ENCODE measurements at regions not wholly inside any gene's neighbourhood (a gene's known extent, or its start where the extent isn't known, plus 50 kb on each side); places are given as distances from the start of the nearest gene placed in this dataset.
"Not testable (repeated sequence)": the region's sequence is repeated elsewhere in the genome, so short reads cannot be mapped to it uniquely, and the experiment has no call there.

- Histone ChIP-seq H3K27me3 (ENCODE audit: insufficient read depth, low read length) (no peaks in the 10 kb centered on the region), H3K4me2 (ENCODE audit: insufficient read depth, insufficient read length, low read length) (no peak overlapping the region), H3K23me2 (ENCODE audit: insufficient read length, low read depth, low read length, poor library complexity, severe bottlenecking) (no peaks in the 10 kb centered on the region), H2BK20ac (ENCODE audit: low read depth, low read length, poor library complexity, severe bottlenecking) (no peak overlapping the region), H4K91ac (ENCODE audit: insufficient read length, low read depth, low read length) (no peak overlapping the region), H3K14ac (ENCODE audit: insufficient read depth, low read length) (no peak overlapping the region), H3K18ac (ENCODE audit: insufficient read length, low read depth, low read length) (no peak overlapping the region), H3K27ac (ENCODE audit: insufficient read length, low read depth, low read length) (no peak overlapping the region), H3K56ac (ENCODE audit: insufficient read length, low read depth, low read length) (no peak overlapping the region), H3K9ac (ENCODE audit: extremely low read depth, insufficient read length, low read length) (no peak overlapping the region), H4K8ac (replicated peaks; ENCODE audit: insufficient read length, low read depth, low read length) (no peak overlapping the region), H3K79me2 (ENCODE audit: insufficient read depth, low read length) (no peaks in the 10 kb centered on the region), H3K4me1 (ENCODE audit: insufficient read depth, low read length) (no peaks in the 10 kb centered on the region), H3T11ph (ENCODE audit: low read length) (no peak overlapping the region), H3K4ac (ENCODE audit: low read depth, low read length) (no peak overlapping the region), H2AK5ac (ENCODE audit: insufficient read length, low read length) (no peak overlapping the region), H3K23ac (ENCODE audit: insufficient read length, low read depth, low read length) (no peak overlapping the region), H2AFZ (ENCODE audit: low read length) (no peak overlapping the region), H2BK15ac (ENCODE audit: low read depth, low read length) (no peak overlapping the region), H4K20me1 (ENCODE audit: control insufficient read depth, insufficient read depth, insufficient read length) (no peaks in the 10 kb centered on the region), H4K5ac (ENCODE audit: insufficient read length, low read depth, low read length) (no peak overlapping the region), H3K79me1 (ENCODE audit: insufficient read depth, low read depth, low read length, poor library complexity, severe bottlenecking) (no peaks in the 10 kb centered on the region), H2BK5ac (ENCODE audit: insufficient read length, low read length) (no peak overlapping the region), H2BK12ac (ENCODE audit: insufficient read length, low read depth, low read length) (no peak overlapping the region), H2BK120ac (ENCODE audit: low read depth, low read length, poor library complexity, severe bottlenecking) (no peak overlapping the region), H3K9me3 (ENCODE audit: control insufficient read depth, low read depth, low read length) (no peaks in the 10 kb centered on the region)
- TF ChIP-seq CTCF (conservative IDR thresholded peaks at IDR 0.05), result no peak
- no peaks in the 10 kb centered on the region for H3K36me3 Mint-ChIP-seq (ENCODE audit: insufficient read depth in 1 of 3, low read depth in 3 of 3)
- peaks cover 9 to 16% of the 10 kb centered on the region in 2 experiments; a peak in 4 of 5 replicates for H3K9me3 Mint-ChIP-seq
- no CpG with 5 or more reads among the region's 2 CpGs for WGBS (ENCODE audit: extremely low coverage, insufficient read length, low lambda C conversion rate)
- no peak for DNase-seq
- no peaks in the 10 kb centered on the region; the same call in 1 of the 2 replicates for H3K27me3 Mint-ChIP-seq (ENCODE audit: low read depth)
- H3K4me3 Mint-ChIP-seq, result no peak overlapping the region
- H3K27ac Mint-ChIP-seq, result no peak overlapping the region
- peaks cover 0 to 3% of the 10 kb centered on the region in 2 experiments; a peak in 1 of 4 replicates for H3K4me1 Mint-ChIP-seq
Measured at GRCh38 chr5:96548905-96549304, 113.3 kb upstream of the CAST start.

GRCh38 chr5:96560857-96561256 lies 101.3 kb upstream of the CAST start:
- not testable (repeated sequence) for H3K79me1 ChIP-seq (ENCODE audit: insufficient read depth, low read depth, low read length, poor library complexity, severe bottlenecking); H3K79me2 ChIP-seq (ENCODE audit: insufficient read depth, low read length); H2BK15ac ChIP-seq (ENCODE audit: low read depth, low read length); H2AK5ac ChIP-seq (ENCODE audit: insufficient read length, low read length); H4K20me1 ChIP-seq (ENCODE audit: control insufficient read depth, insufficient read depth, insufficient read length); H3K4me1 Mint-ChIP-seq; H4K91ac ChIP-seq (ENCODE audit: insufficient read length, low read depth, low read length); H2BK120ac ChIP-seq (ENCODE audit: low read depth, low read length, poor library complexity, severe bottlenecking); H3K23me2 ChIP-seq (ENCODE audit: insufficient read length, low read depth, low read length, poor library complexity, severe bottlenecking); H2BK20ac ChIP-seq (ENCODE audit: low read depth, low read length, poor library complexity, severe bottlenecking); H3K36me3 Mint-ChIP-seq (ENCODE audit: insufficient read depth in 1 of 3, low read depth in 3 of 3); H3K9me3 Mint-ChIP-seq; H3K9me3 ChIP-seq (ENCODE audit: control insufficient read depth, low read depth, low read length); H2BK5ac ChIP-seq (ENCODE audit: insufficient read length, low read length); H2AFZ ChIP-seq (ENCODE audit: low read length); H3T11ph ChIP-seq (ENCODE audit: low read length); H3K27ac Mint-ChIP-seq; H3K4ac ChIP-seq (ENCODE audit: low read depth, low read length); H3K56ac ChIP-seq (ENCODE audit: insufficient read length, low read depth, low read length); H3K27ac ChIP-seq (ENCODE audit: insufficient read length, low read depth, low read length); H3K23ac ChIP-seq (ENCODE audit: insufficient read length, low read depth, low read length); DNase-seq; H4K5ac ChIP-seq (ENCODE audit: insufficient read length, low read depth, low read length); H3K27me3 Mint-ChIP-seq (ENCODE audit: low read depth); H3K18ac ChIP-seq (ENCODE audit: insufficient read length, low read depth, low read length); H3K14ac ChIP-seq (ENCODE audit: insufficient read depth, low read length); H3K4me1 ChIP-seq (ENCODE audit: insufficient read depth, low read length); H4K8ac ChIP-seq (replicated peaks; ENCODE audit: insufficient read length, low read depth, low read length); H3K4me2 ChIP-seq (ENCODE audit: insufficient read depth, insufficient read length, low read length); H3K9ac ChIP-seq (ENCODE audit: extremely low read depth, insufficient read length, low read length); H2BK12ac ChIP-seq (ENCODE audit: insufficient read length, low read depth, low read length); H3K4me3 Mint-ChIP-seq; H3K27me3 ChIP-seq (ENCODE audit: insufficient read depth, low read length)
- WGBS (ENCODE audit: extremely low coverage, insufficient read length, low lambda C conversion rate), result no CpG with 5 or more reads among the region's 2 CpGs

Measured in H9 (cell line).